HepG2 (cell line): ENCODE measurements at regions not wholly inside any gene's neighbourhood (a gene's known extent, or its start where the extent isn't known, plus 50 kb on each side); places are given as distances from the start of the nearest gene placed in this dataset.

Source experiments
- EZH2 ChIP-seq: conservative IDR thresholded peaks from 2 replicates; pipeline ENCODE4 v1.6.1; 2012; ENCODE audit warnings: mild to moderate bottlenecking, low read depth, low read length, moderate library complexity
- GATAD2A ChIP-seq: IDR thresholded peaks from 2 replicates; pipeline ENCODE4 v1.6.1; 2016
- PHF8 ChIP-seq: sonication (generic); formaldehyde crosslinking; IDR thresholded peaks from 2 replicates; pipeline ENCODE4 v1.5.0; 2020; ENCODE audit warnings: missing genetic modification reagents
- SMC3 ChIP-seq: IDR thresholded peaks from 2 replicates; pipeline ENCODE4 v1.6.1; 2011; ENCODE audit warnings: low read length, improper control_type of control experiment
- TCF7 ChIP-seq: sonication (generic); IDR thresholded peaks from 2 replicates; pipeline ENCODE4 v1.6.1; 2016; ENCODE audit warnings: antibody characterized with exemption, low read depth
- ZBTB46 ChIP-seq: sonication (generic); formaldehyde crosslinking; IDR thresholded peaks from 2 replicates; pipeline ENCODE4 v1.4.0; 2020; ENCODE audit warnings: mild to moderate bottlenecking, missing genetic modification reagents, borderline replicate concordance
- ZNF17 ChIP-seq: sonication (generic); formaldehyde crosslinking; IDR thresholded peaks from 2 replicates; pipeline ENCODE4 v1.5.0; 2020; ENCODE audit warnings: mild to moderate bottlenecking, missing genetic modification reagents
- TF ChIP-seq, protein P1 (sequence below): fragments of 450-650 bp; IDR thresholded peaks from 2 replicates; pipeline ENCODE4 v1.6.1; 2016
- TF ChIP-seq, protein P2 (sequence below): sonication (generic); formaldehyde crosslinking; IDR thresholded peaks from 2 replicates; pipeline ENCODE4 v1.5.0; 2020; ENCODE audit warnings: mild to moderate bottlenecking, missing genetic modification reagents, moderate library complexity

DNA sequence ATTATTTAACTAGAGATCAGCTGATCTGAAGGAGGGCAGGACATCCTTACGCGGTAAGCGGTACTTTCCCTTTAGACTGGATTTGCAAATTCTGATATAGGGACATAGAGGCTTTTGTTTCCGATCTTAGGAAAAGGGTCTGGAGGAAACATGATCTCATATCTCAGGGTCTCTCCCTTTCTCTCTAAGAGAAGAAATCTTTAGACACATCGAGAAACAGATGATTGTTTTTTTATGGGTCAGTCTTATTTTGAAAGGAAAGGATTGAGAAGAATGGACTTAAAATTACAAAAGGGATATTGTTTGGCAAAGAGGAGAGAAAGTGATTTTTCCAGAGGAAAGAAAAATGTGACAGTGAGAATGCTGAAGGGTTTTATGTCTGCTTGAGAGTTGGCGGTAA lies 83.9 kb upstream of the OGFRL1 start:
- TF ChIP-seq PHF8 (CRISPR knock-in tag), result no peak
- no peak for TF ChIP-seq TCF7
- TF ChIP-seq EZH2, result no peak
- TF ChIP-seq, protein P1, sequence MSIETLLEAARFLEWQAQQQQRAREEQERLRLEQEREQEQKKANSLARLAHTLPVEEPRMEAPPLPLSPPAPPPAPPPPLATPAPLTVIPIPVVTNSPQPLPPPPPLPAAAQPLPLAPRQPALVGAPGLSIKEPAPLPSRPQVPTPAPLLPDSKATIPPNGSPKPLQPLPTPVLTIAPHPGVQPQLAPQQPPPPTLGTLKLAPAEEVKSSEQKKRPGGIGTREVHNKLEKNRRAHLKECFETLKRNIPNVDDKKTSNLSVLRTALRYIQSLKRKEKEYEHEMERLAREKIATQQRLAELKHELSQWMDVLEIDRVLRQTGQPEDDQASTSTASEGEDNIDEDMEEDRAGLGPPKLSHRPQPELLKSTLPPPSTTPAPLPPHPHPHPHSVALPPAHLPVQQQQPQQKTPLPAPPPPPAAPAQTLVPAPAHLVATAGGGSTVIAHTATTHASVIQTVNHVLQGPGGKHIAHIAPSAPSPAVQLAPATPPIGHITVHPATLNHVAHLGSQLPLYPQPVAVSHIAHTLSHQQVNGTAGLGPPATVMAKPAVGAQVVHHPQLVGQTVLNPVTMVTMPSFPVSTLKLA, result no peak
- TF ChIP-seq ZBTB46 (CRISPR knock-in tag), result no peak
- no peak for TF ChIP-seq GATAD2A (CRISPR knock-in tag)
- TF ChIP-seq ZNF17 (CRISPR knock-in tag), result no peak
- TF ChIP-seq, protein P2, sequence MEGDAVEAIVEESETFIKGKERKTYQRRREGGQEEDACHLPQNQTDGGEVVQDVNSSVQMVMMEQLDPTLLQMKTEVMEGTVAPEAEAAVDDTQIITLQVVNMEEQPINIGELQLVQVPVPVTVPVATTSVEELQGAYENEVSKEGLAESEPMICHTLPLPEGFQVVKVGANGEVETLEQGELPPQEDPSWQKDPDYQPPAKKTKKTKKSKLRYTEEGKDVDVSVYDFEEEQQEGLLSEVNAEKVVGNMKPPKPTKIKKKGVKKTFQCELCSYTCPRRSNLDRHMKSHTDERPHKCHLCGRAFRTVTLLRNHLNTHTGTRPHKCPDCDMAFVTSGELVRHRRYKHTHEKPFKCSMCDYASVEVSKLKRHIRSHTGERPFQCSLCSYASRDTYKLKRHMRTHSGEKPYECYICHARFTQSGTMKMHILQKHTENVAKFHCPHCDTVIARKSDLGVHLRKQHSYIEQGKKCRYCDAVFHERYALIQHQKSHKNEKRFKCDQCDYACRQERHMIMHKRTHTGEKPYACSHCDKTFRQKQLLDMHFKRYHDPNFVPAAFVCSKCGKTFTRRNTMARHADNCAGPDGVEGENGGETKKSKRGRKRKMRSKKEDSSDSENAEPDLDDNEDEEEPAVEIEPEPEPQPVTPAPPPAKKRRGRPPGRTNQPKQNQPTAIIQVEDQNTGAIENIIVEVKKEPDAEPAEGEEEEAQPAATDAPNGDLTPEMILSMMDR (CRISPR knock-in tag), result no peak
- no peak for TF ChIP-seq SMC3
